H1 (cell line): ENCODE measurements at regions not wholly inside any gene's neighbourhood (a gene's known extent, or its start where the extent isn't known, plus 50 kb on each side); places are given as distances from the start of the nearest gene placed in this dataset.

Experiments
- CEBPB ChIP-seq: IDR thresholded peaks from 2 replicates; pipeline ENCODE4 v1.6.1; 2012; ENCODE audit warnings: low read depth, low read length
- CTCF ChIP-seq, 3 experiments: IDR thresholded peaks; 1 replicate in 2 of 3; 2 replicates in 1 of 3; pipeline versions ENCODE4 v1.5.1 to v1.6.1; 2011; ENCODE audit warnings: low read length in 3 of 3, mild to moderate bottlenecking in 3 of 3, inconsistent platforms in 2 of 3, low read depth in 1 of 3, moderate library complexity in 1 of 3; ENCODE audit not compliant: insufficient read depth in 1 of 3; ENCODE audit errors: control extremely low read depth in 1 of 3
- JUN ChIP-seq: IDR thresholded peaks from 2 replicates; pipeline ENCODE4 v1.6.1; 2011; ENCODE audit warnings: low read depth, mild to moderate bottlenecking, improper control_type of control experiment, low read length
- POLR2A ChIP-seq, 2 experiments: IDR thresholded peaks; 1 replicate in 1 of 2; 2 replicates in 1 of 2; pipeline ENCODE4 v1.6.1; 2011; ENCODE audit warnings: low read depth in 2 of 2, low read length in 2 of 2, mild to moderate bottlenecking in 2 of 2; ENCODE audit errors: control extremely low read depth in 1 of 2
- POLR2AphosphoS5 ChIP-seq: IDR thresholded peaks from 2 replicates; pipeline ENCODE4 v1.6.1; 2011; ENCODE audit warnings: low read depth, low read length
- SP2 ChIP-seq: IDR thresholded peaks from 2 replicates; pipeline ENCODE4 v1.6.1; 2012; ENCODE audit warnings: mild to moderate bottlenecking, low read length, inconsistent platforms
- YY1 ChIP-seq: IDR thresholded peaks from 2 replicates; pipeline ENCODE4 v1.6.1; 2011; ENCODE audit warnings: low read depth, mild to moderate bottlenecking, low read length

DNA sequence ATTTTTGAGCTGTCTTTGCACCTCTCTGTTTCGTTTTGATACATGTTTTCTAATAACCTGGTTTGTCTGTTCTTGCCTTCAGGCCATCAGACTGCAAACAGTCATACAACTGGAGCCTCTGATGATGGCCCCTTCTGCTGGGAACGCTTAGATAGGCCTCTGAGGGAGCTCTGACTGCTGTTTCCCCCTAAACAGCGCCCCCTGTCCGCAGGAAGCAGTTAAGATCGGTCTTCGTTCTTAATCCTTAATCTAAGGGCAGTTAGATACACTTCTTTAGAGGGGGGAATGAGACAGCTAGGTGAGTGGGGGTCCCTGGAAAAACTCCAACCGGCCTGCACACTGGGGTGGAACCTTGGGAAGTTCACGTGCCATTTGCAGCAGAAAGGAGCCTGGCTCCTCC, 1338.8 kb upstream of the SEL1L start:
- TF ChIP-seq POLR2AphosphoS5 (no peak), CTCF (IDR thresholded peaks at IDR 0.05; ENCODE audit: control extremely low read depth in 1 of 3, insufficient read depth in 1 of 3, low read depth in 1 of 3, low read length in 3 of 3) (peak; percentile 67 to 84 (median 79)), YY1 (no peak), POLR2A (IDR thresholded peaks at IDR 0.05; ENCODE audit: control extremely low read depth in 1 of 2, low read depth in 2 of 2, low read length in 2 of 2) (no peak), JUN (no peak), CEBPB (no peak), SP2 (no peak)
